SK-N-SH treated with all-trans-retinoic acid at 6 μM for 48 hours (cell line): ENCODE measurements at regions not wholly inside any gene's neighbourhood (a gene's known extent, or its start where the extent isn't known, plus 50 kb on each side); places are given as distances from the start of the nearest gene placed in this dataset.

Experiments
- ATAC-seq: fragments of 200-7000 bp; cut with Tn5 transposase; 3 replicates; pipeline ENCODE4 v1.9.1; 2020; ENCODE audit warnings: mild to moderate bottlenecking, moderate library complexity
- ARNTL ChIP-seq: fragments of 450-650 bp; formaldehyde crosslinking; IDR thresholded peaks from 2 replicates; pipeline ENCODE4 v1.5.0; 2020; ENCODE audit warnings: low read depth, mild to moderate bottlenecking, moderate library complexity, borderline replicate concordance
- BACH2 ChIP-seq: fragments of 250-450 bp; sonication (Bioruptor Pico); IDR thresholded peaks from 2 replicates; pipeline ENCODE4 v1.9.0; 2021; ENCODE audit warnings: mild to moderate bottlenecking, borderline replicate concordance
- CREB5 ChIP-seq: fragments of 250-450 bp; sonication (Bioruptor Pico); IDR thresholded peaks from 2 replicates; pipeline ENCODE4 v1.5.1; 2020; ENCODE audit warnings: low read depth, mild to moderate bottlenecking, moderate library complexity
- CSDC2 ChIP-seq: fragments of 250-450 bp; sonication (Bioruptor Pico); IDR thresholded peaks from 2 replicates; pipeline ENCODE4 v1.5.0; 2020; ENCODE audit warnings: mild to moderate bottlenecking, moderate library complexity
- CSRNP3 ChIP-seq: fragments of 250-450 bp; sonication (Bioruptor Pico); IDR thresholded peaks from 2 replicates; pipeline ENCODE4 v1.5.1; 2021; ENCODE audit warnings: mild to moderate bottlenecking, moderate library complexity
- ESRRG ChIP-seq: fragments of 250-450 bp; sonication (Bioruptor Pico); IDR thresholded peaks from 2 replicates; pipeline ENCODE4 v1.6.1; 2021; ENCODE audit warnings: mild to moderate bottlenecking
- GLIS3 ChIP-seq: fragments of 250-450 bp; sonication (Bioruptor Pico); IDR thresholded peaks from 2 replicates; pipeline ENCODE4 v1.5.0; 2020; ENCODE audit warnings: mild to moderate bottlenecking, moderate library complexity
- ISL1 ChIP-seq: fragments of 250-450 bp; sonication (Bioruptor Pico); IDR thresholded peaks from 2 replicates; pipeline ENCODE4 v2.1.2; 2022; ENCODE audit warnings: mild to moderate bottlenecking, moderate library complexity
- OSR1 ChIP-seq: fragments of 250-450 bp; sonication (Bioruptor Pico); IDR thresholded peaks from 2 replicates; pipeline ENCODE4 v1.8.0; 2022; ENCODE audit warnings: moderate library complexity, mild to moderate bottlenecking, inconsistent platforms
- PATZ1 ChIP-seq: fragments of 250-450 bp; sonication (Bioruptor Pico); IDR thresholded peaks from 2 replicates; pipeline ENCODE4 v1.8.0; 2020; ENCODE audit warnings: mild to moderate bottlenecking, moderate library complexity, borderline replicate concordance
- POU6F1 ChIP-seq: fragments of 250-450 bp; sonication (Bioruptor Pico); IDR thresholded peaks from 2 replicates; pipeline ENCODE4 v1.8.0; 2021; ENCODE audit warnings: low read depth, mild to moderate bottlenecking, moderate library complexity, borderline replicate concordance
- RARB ChIP-seq: fragments of 250-450 bp; sonication (Bioruptor Pico); IDR thresholded peaks from 2 replicates; pipeline ENCODE4 v1.8.0; 2021; ENCODE audit warnings: mild to moderate bottlenecking, moderate library complexity
- SNAI2 ChIP-seq: fragments of 250-450 bp; sonication (Bioruptor Pico); IDR thresholded peaks from 2 replicates; pipeline ENCODE4 v1.5.0; 2020; ENCODE audit warnings: mild to moderate bottlenecking, moderate library complexity
- TCF4 ChIP-seq: fragments of 250-450 bp; sonication (Bioruptor Pico); IDR thresholded peaks from 2 replicates; pipeline ENCODE4 v1.8.0; 2021; ENCODE audit warnings: mild to moderate bottlenecking, moderate library complexity, borderline replicate concordance
- TOX ChIP-seq: fragments of 250-450 bp; sonication (Bioruptor Pico); IDR thresholded peaks from 2 replicates; pipeline ENCODE4 v1.8.0; 2021; ENCODE audit warnings: mild to moderate bottlenecking, moderate library complexity, borderline replicate concordance
- TSHZ2 ChIP-seq: fragments of 250-450 bp; sonication (Bioruptor Pico); IDR thresholded peaks from 2 replicates; pipeline ENCODE4 v1.5.0; 2020; ENCODE audit warnings: mild to moderate bottlenecking, moderate library complexity
- ZC3H10 ChIP-seq: fragments of 250-450 bp; sonication (Bioruptor Pico); IDR thresholded peaks from 2 replicates; pipeline ENCODE4 v1.5.1; 2021; ENCODE audit warnings: mild to moderate bottlenecking, moderate library complexity
- ZFP3 ChIP-seq: fragments of 250-450 bp; sonication (Bioruptor Pico); IDR thresholded peaks from 2 replicates; pipeline ENCODE4 v1.5.0; 2020; ENCODE audit warnings: mild to moderate bottlenecking, moderate library complexity
- ZFP30 ChIP-seq: fragments of 450-650 bp; formaldehyde crosslinking; IDR thresholded peaks from 2 replicates; pipeline ENCODE4 v1.5.0; 2022; ENCODE audit warnings: mild to moderate bottlenecking, moderate library complexity
- ZNF565 ChIP-seq: fragments of 450-650 bp; formaldehyde crosslinking; conservative IDR thresholded peaks from 2 replicates; pipeline ENCODE4 v1.5.0; 2020; ENCODE audit warnings: low read depth, mild to moderate bottlenecking, moderate library complexity
- ZNF70 ChIP-seq: fragments of 450-650 bp; formaldehyde crosslinking; IDR thresholded peaks from 2 replicates; pipeline ENCODE4 v1.5.0; 2020; ENCODE audit warnings: mild to moderate bottlenecking, moderate library complexity
- ZNF8 ChIP-seq: fragments of 450-650 bp; formaldehyde crosslinking; IDR thresholded peaks from 2 replicates; pipeline ENCODE4 v1.5.0; 2020; ENCODE audit warnings: mild to moderate bottlenecking, moderate library complexity

- TF ChIP-seq TSHZ2 (CRISPR knock-in tag) (no peak), OSR1 (CRISPR knock-in tag) (no peak)
Measured at GRCh38 chr4:180164799-180165198, 2078.4 kb upstream of the TENM3 start (continued).

GRCh38 chr4:180169394-180169793 lies 2073.8 kb upstream of the TENM3 start:
- no peak for ATAC-seq

GRCh38 chr4:180169966-180170365 lies 2073.2 kb upstream of the TENM3 start:
- no peak for TF ChIP-seq SNAI2 (CRISPR knock-in tag)
- TF ChIP-seq ZNF565 (CRISPR knock-in tag) = no peak
- no peak for TF ChIP-seq ZNF8 (CRISPR knock-in tag)
- no peak for TF ChIP-seq BACH2
- no peak for TF ChIP-seq CSDC2 (CRISPR knock-in tag)
- no peak for TF ChIP-seq TCF4 (CRISPR knock-in tag)
- TF ChIP-seq ARNTL (CRISPR knock-in tag) = no peak
- no peak for TF ChIP-seq POU6F1 (CRISPR knock-in tag)
- TF ChIP-seq TOX (CRISPR knock-in tag) = no peak
- no peak for TF ChIP-seq ZFP3 (CRISPR knock-in tag)
- no peak for TF ChIP-seq TSHZ2 (CRISPR knock-in tag)
- no peak for TF ChIP-seq ZNF70 (CRISPR knock-in tag)
- no peak for TF ChIP-seq PATZ1 (CRISPR knock-in tag)
- no peak for TF ChIP-seq ISL1
- TF ChIP-seq ZC3H10 (CRISPR knock-in tag) = no peak
- ATAC-seq = no peak

More at GRCh38 chr4:180169394-180169793, 2073.8 kb upstream of the TENM3 start:
- no peak for TF ChIP-seq ZFP30 (CRISPR knock-in tag)
- TF ChIP-seq ESRRG = no peak
- no peak for TF ChIP-seq CSDC2 (CRISPR knock-in tag)
- TF ChIP-seq, all 23 proteins: peak for 0

GRCh38 chr4:180179146-180179545 lies 2064.1 kb upstream of the TENM3 start:
- ATAC-seq = no peak
- no peak for TF ChIP-seq CREB5 (CRISPR knock-in tag)
- no peak for TF ChIP-seq BACH2
- TF ChIP-seq OSR1 (CRISPR knock-in tag) = no peak
- TF ChIP-seq ARNTL (CRISPR knock-in tag) = no peak
- TF ChIP-seq GLIS3 (CRISPR knock-in tag) = no peak
- TF ChIP-seq RARB (CRISPR knock-in tag) = no peak
- TF ChIP-seq POU6F1 (CRISPR knock-in tag) = no peak
- TF ChIP-seq CSRNP3 (CRISPR knock-in tag) = no peak
- no peak for TF ChIP-seq SNAI2 (CRISPR knock-in tag)
- TF ChIP-seq ZNF8 (CRISPR knock-in tag) = no peak
- TF ChIP-seq CSDC2 (CRISPR knock-in tag) = no peak
- no peak for TF ChIP-seq TOX (CRISPR knock-in tag)
- TF ChIP-seq ZNF70 (CRISPR knock-in tag) = no peak
- TF ChIP-seq ZFP3 (CRISPR knock-in tag) = no peak
